Testis (tissue), 2 donors: ENCODE measurements at regions not wholly inside any gene's neighbourhood (a gene's known extent, or its start where the extent isn't known, plus 50 kb on each side); places are given as distances from the start of the nearest gene placed in this dataset.

Source experiments
- DNase-seq: peaks from one replicate; pipeline ENCODE4 v3.0.0-alpha.2; 2019
- H3K27ac ChIP-seq, 2 donors: fragments of 200-600 bp; sonication (generic); one replicate each; pipeline ENCODE4 v1.5.1; 2019
- H3K27me3 ChIP-seq: fragments of 200-600 bp; sonication (generic); one replicate; pipeline ENCODE4 v1.5.1; 2019
- H3K36me3 ChIP-seq: fragments of 200-600 bp; sonication (generic); one replicate; pipeline ENCODE4 v1.5.1; 2017; ENCODE audit warnings: low read depth; ENCODE audit errors: missing control alignments
- H3K4me1 ChIP-seq: fragments of 200-600 bp; sonication (generic); one replicate; pipeline ENCODE4 v1.5.1; 2019
- H3K4me3 ChIP-seq, 2 donors: fragments of 200-600 bp; sonication (generic); one replicate each; pipeline ENCODE4 v1.5.1; 2017 to 2019
- H3K9me3 ChIP-seq: fragments of 200-600 bp; sonication (generic); one replicate; pipeline ENCODE4 v1.5.1; 2017
- CTCF ChIP-seq, 3 experiments: fragments of 450-650 bp in 2 of 3; fragments of 200-600 bp in 1 of 3; sonication (generic) in 1 of 3; IDR thresholded peaks; one replicate each; pipeline ENCODE4 v1.5.1; 2016 to 2019; ENCODE audit warnings: antibody characterized with exemption in 3 of 3, mild to moderate bottlenecking in 2 of 3, moderate library complexity in 1 of 3
- POLR2A ChIP-seq: fragments of 450-650 bp; IDR thresholded peaks from one replicate; pipeline ENCODE4 v1.6.1; 2017; ENCODE audit warnings: antibody characterized with exemption, mild to moderate bottlenecking, moderate library complexity
- WGBS, 2 donors: methylation state at CpG; one replicate each; pipeline ENCODE4 v1.1.5; 2018; 5-methylcytosine and 5-hydroxymethylcytosine counted together
- intact Hi-C: fragments of 100-400 bp; cut with DNase I; formaldehyde crosslinking; loops from one replicate; pipeline ENCODE4 v1.15.1; 2023; ENCODE audit warnings: low total_unique reads

- Histone ChIP-seq H3K4me3 (no peak overlapping the region), H3K36me3 (no peaks in the 10 kb centered on the region), H3K27ac (no peak overlapping the region), H3K4me1 (no peaks in the 10 kb centered on the region), H3K27me3 (no peaks in the 10 kb centered on the region), H3K9me3 (no peaks in the 10 kb centered on the region)
- TF ChIP-seq CTCF (IDR thresholded peaks at IDR 0.05): no peak
- no peak for TF ChIP-seq POLR2A
- DNase-seq: no peak
- 88 to 95% methylated on average over 7 of the region's 7 CpGs for WGBS, 2 donors
- intact Hi-C loops: no loop called here
These were observed 243.7 kb upstream of the PDE10A start for GRCh38 chr6:165906736-165907135.

GRCh38 chr6:165905744-165906143 lies 242.7 kb upstream of the PDE10A start:
- Histone ChIP-seq H3K9me3 (no peaks in the 10 kb centered on the region), H3K27ac (no peak overlapping the region), H3K4me1 (no peaks in the 10 kb centered on the region), H3K27me3 (no peaks in the 10 kb centered on the region), H3K36me3 (no peaks in the 10 kb centered on the region), H3K4me3 (no peak overlapping the region)
- intact Hi-C loops: no loop called here
- no peak for DNase-seq
- 81 to 100% methylated on average over 1 of the region's 2 CpGs for WGBS, 2 donors
- TF ChIP-seq CTCF (IDR thresholded peaks at IDR 0.05) (no peak), POLR2A (no peak)

- DNase-seq: no peak
These were observed 237.9 kb upstream of the PDE10A start for GRCh38 chr6:165900970-165901369.

GRCh38 chr6:165899611-165900010 lies 236.6 kb upstream of the PDE10A start:
- TF ChIP-seq POLR2A: no peak
- TF ChIP-seq CTCF (IDR thresholded peaks at IDR 0.05): no peak

More at GRCh38 chr6:165900970-165901369, 237.9 kb upstream of the PDE10A start:
- Histone ChIP-seq H3K9me3 (no peaks in the 10 kb centered on the region), H3K27ac (no peak overlapping the region), H3K27me3 (no peaks in the 10 kb centered on the region), H3K4me3 (no peak overlapping the region), H3K36me3 (no peaks in the 10 kb centered on the region), H3K4me1 (no peaks in the 10 kb centered on the region)
- WGBS, 2 donors: 27 to 59% methylated on average over 10 of the region's 10 CpGs
- TF ChIP-seq POLR2A (no peak), CTCF (IDR thresholded peaks at IDR 0.05) (no peak)
- intact Hi-C loops: no loop called here

GRCh38 chr6:165895421-165896165 lies 232.6 kb upstream of the PDE10A start:
- TF ChIP-seq POLR2A: no peak
- TF ChIP-seq CTCF (IDR thresholded peaks at IDR 0.05): no peak
- intact Hi-C loops: no loop called here
- whole genome bisulfite sequencing, 2 donors: 75 to 81% methylated on average over 8 to 10 of the region's 10 CpGs

More at GRCh38 chr6:165899611-165900010, 236.6 kb upstream of the PDE10A start:
- Histone ChIP-seq H3K9me3 (no peaks in the 10 kb centered on the region), H3K27me3 (no peaks in the 10 kb centered on the region), H3K36me3 (no peaks in the 10 kb centered on the region), H3K4me3 (no peak overlapping the region), H3K4me1 (no peaks in the 10 kb centered on the region), H3K27ac (no peak overlapping the region)
- 75 to 87% methylated on average over 6 of the region's 6 CpGs for WGBS, 2 donors
- no peak for DNase-seq
- intact Hi-C loops: no loop called here

More at GRCh38 chr6:165895421-165896165, 232.6 kb upstream of the PDE10A start:
- Histone ChIP-seq H3K36me3 (no peaks in the 10 kb centered on the region), H3K4me3 (no peak overlapping the region), H3K9me3 (no peaks in the 10 kb centered on the region), H3K27me3 (no peaks in the 10 kb centered on the region), H3K4me1 (no peaks in the 10 kb centered on the region), H3K27ac (no peak overlapping the region)
- DNase-seq: no peak
